ENCODE measurements at regions not wholly inside any gene's neighbourhood (a gene's known extent, or its start where the extent isn't known, plus 50 kb on each side); places are given as distances from the start of the nearest gene placed in this dataset.

- no peak overlapping the region for H3K27ac Mint-ChIP-seq
- peaks cover 15% of the 10 kb centered on the region for H3K27me3 Mint-ChIP-seq
- H3K9me3 Mint-ChIP-seq (ENCODE audit: low read depth) = no peaks in the 10 kb centered on the region
- no peaks in the 10 kb centered on the region for H3K36me3 Mint-ChIP-seq
- H3K4me1 Mint-ChIP-seq = peaks cover 33% of the 10 kb centered on the region
- H3K4me3 Mint-ChIP-seq = no peak overlapping the region
- ATAC-seq = no peak
- CTCF ChIA-PET = interaction anchor here (1.1 to 2.1 kb wide), 6 partner anchors 9 to 367 kb away, joined by 3 to 7 read pairs (median 3); no protein-coding TSS in a partner anchor
- no peak for DNase-seq
Observed at GRCh38 chr2:105573910-105574655, 170.6 kb upstream of the NCK2 start.

GRCh38 chr2:105573490-105573889 is 171.2 kb upstream of the NCK2 start:
- H3K4me3 Mint-ChIP-seq = no peak overlapping the region
- H3K27ac Mint-ChIP-seq = peak overlapping the region; percentile 22
- no peaks in the 10 kb centered on the region for H3K36me3 Mint-ChIP-seq
- ATAC-seq = peak; percentile 24
- CTCF ChIA-PET = interaction anchor here (0.7 to 2.1 kb wide), 6 partner anchors 10 to 367 kb away, joined by 3 to 5 read pairs (median 3); no protein-coding TSS in a partner anchor
- peaks cover 33% of the 10 kb centered on the region for H3K4me1 Mint-ChIP-seq
- H3K27me3 Mint-ChIP-seq = peaks cover 15% of the 10 kb centered on the region
- DNase-seq = no peak
- H3K9me3 Mint-ChIP-seq (ENCODE audit: low read depth) = no peaks in the 10 kb centered on the region

- peak; percentile 53 for ATAC-seq
- CTCF ChIA-PET = no interaction called here
- peaks cover 29% of the 10 kb centered on the region for H3K4me1 Mint-ChIP-seq
- H3K9me3 Mint-ChIP-seq (ENCODE audit: low read depth) = no peaks in the 10 kb centered on the region
- DNase-seq = no peak
- H3K27me3 Mint-ChIP-seq = peaks cover 25% of the 10 kb centered on the region
- H3K27ac Mint-ChIP-seq = no peak overlapping the region
- H3K36me3 Mint-ChIP-seq = no peaks in the 10 kb centered on the region
- no peak overlapping the region for H3K4me3 Mint-ChIP-seq
Observed at GRCh38 chr2:105571445-105571987, 172.7 kb upstream of the FHL2 start.

- Mint-ChIP-seq H3K4me3 (no peak overlapping the region), H3K4me1 (peaks cover 25% of the 10 kb centered on the region), H3K27me3 (peaks cover 25% of the 10 kb centered on the region), H3K27ac (no peak overlapping the region), H3K9me3 (ENCODE audit: low read depth) (no peaks in the 10 kb centered on the region), H3K36me3 (no peaks in the 10 kb centered on the region)
- no peak for DNase-seq
- CTCF ChIA-PET = no interaction called here
- ATAC-seq = no peak
Observed at GRCh38 chr2:105570757-105571156, 171.9 kb upstream of the FHL2 start.

GRCh38 chr2:105570326-105570725 is 171.5 kb upstream of the FHL2 start:
- no peak overlapping the region for H3K27ac Mint-ChIP-seq
- H3K27me3 Mint-ChIP-seq = peaks cover 25% of the 10 kb centered on the region
- H3K36me3 Mint-ChIP-seq = no peaks in the 10 kb centered on the region
- DNase-seq (no peak), ATAC-seq (no peak)
- no peak overlapping the region for H3K4me3 Mint-ChIP-seq
- CTCF ChIA-PET = no interaction called here
- H3K9me3 Mint-ChIP-seq (ENCODE audit: low read depth) = no peaks in the 10 kb centered on the region
- H3K4me1 Mint-ChIP-seq = peaks cover 21% of the 10 kb centered on the region

- DNase-seq = no peak
- CTCF ChIA-PET = no interaction called here
- no peak overlapping the region for H3K4me3 Mint-ChIP-seq
- no peaks in the 10 kb centered on the region for H3K9me3 Mint-ChIP-seq (ENCODE audit: low read depth)
- peaks cover 19% of the 10 kb centered on the region for H3K4me1 Mint-ChIP-seq
- ATAC-seq = no peak
- H3K27ac Mint-ChIP-seq = no peak overlapping the region
- H3K36me3 Mint-ChIP-seq = no peaks in the 10 kb centered on the region
- peaks cover 25% of the 10 kb centered on the region for H3K27me3 Mint-ChIP-seq
Observed at GRCh38 chr2:105569606-105570005, 170.8 kb upstream of the FHL2 start.

GRCh38 chr2:105567996-105568494 is 169.2 kb upstream of the FHL2 start:
- no peak for DNase-seq
- Mint-ChIP-seq H3K9me3 (ENCODE audit: low read depth) (no peaks in the 10 kb centered on the region), H3K4me1 (peaks cover 16% of the 10 kb centered on the region), H3K4me3 (no peak overlapping the region), H3K36me3 (no peaks in the 10 kb centered on the region), H3K27ac (no peak overlapping the region), H3K27me3 (peaks cover 25% of the 10 kb centered on the region)
- ATAC-seq = no peak
- CTCF ChIA-PET = no interaction called here

- ATAC-seq = no peak
- H3K9me3 Mint-ChIP-seq (ENCODE audit: low read depth) = no peaks in the 10 kb centered on the region
- no peaks in the 10 kb centered on the region for H3K36me3 Mint-ChIP-seq
- DNase-seq = no peak
- H3K27ac Mint-ChIP-seq = no peak overlapping the region
- CTCF ChIA-PET = interaction anchor here (0.7 kb wide), 1 partner anchor 44 kb away, joined by 3 read pairs; no protein-coding TSS in a partner anchor
- no peak overlapping the region for H3K4me3 Mint-ChIP-seq
- peaks cover 27% of the 10 kb centered on the region for H3K27me3 Mint-ChIP-seq
- H3K4me1 Mint-ChIP-seq = no peaks in the 10 kb centered on the region
Observed at GRCh38 chr2:105563000-105563719, 164.3 kb upstream of the FHL2 start.

- Mint-ChIP-seq H3K9me3 (ENCODE audit: low read depth) (no peaks in the 10 kb centered on the region), H3K27me3 (peaks cover 34% of the 10 kb centered on the region), H3K27ac (no peak overlapping the region), H3K4me1 (no peaks in the 10 kb centered on the region), H3K36me3 (no peaks in the 10 kb centered on the region), H3K4me3 (no peak overlapping the region)
- no peak for ATAC-seq
- CTCF ChIA-PET = no interaction called here
- no peak for DNase-seq
Observed at GRCh38 chr2:105561401-105561800, 162.6 kb upstream of the FHL2 start.

GRCh38 chr2:105560157-105560556 is 161.3 kb upstream of the FHL2 start:
- no peaks in the 10 kb centered on the region for H3K9me3 Mint-ChIP-seq (ENCODE audit: low read depth)
- no peak overlapping the region for H3K27ac Mint-ChIP-seq
- H3K4me3 Mint-ChIP-seq = no peak overlapping the region
- no peak for DNase-seq
- no peaks in the 10 kb centered on the region for H3K4me1 Mint-ChIP-seq
- H3K36me3 Mint-ChIP-seq = no peaks in the 10 kb centered on the region
- H3K27me3 Mint-ChIP-seq = peaks cover 41% of the 10 kb centered on the region
- ATAC-seq = no peak
- CTCF ChIA-PET = no interaction called here

- no peak for DNase-seq
- peaks cover 58% of the 10 kb centered on the region for H3K27me3 Mint-ChIP-seq
- H3K9me3 Mint-ChIP-seq (ENCODE audit: low read depth) = no peaks in the 10 kb centered on the region
- CTCF ChIA-PET = interaction anchor here (1.8 kb wide), 1 partner anchor 10 kb away, joined by 5 read pairs; no protein-coding TSS in a partner anchor
- no peaks in the 10 kb centered on the region for H3K4me1 Mint-ChIP-seq
- no peak overlapping the region for H3K4me3 Mint-ChIP-seq
- H3K27ac Mint-ChIP-seq = no peak overlapping the region
- H3K36me3 Mint-ChIP-seq = no peaks in the 10 kb centered on the region
- ATAC-seq = no peak
Observed at GRCh38 chr2:105557021-105557920, 158.4 kb upstream of the FHL2 start.

GRCh38 chr2:105556366-105556765 is 157.5 kb upstream of the FHL2 start:
- Mint-ChIP-seq H3K4me3 (no peak overlapping the region), H3K27me3 (peaks cover 62% of the 10 kb centered on the region), H3K4me1 (no peaks in the 10 kb centered on the region), H3K36me3 (no peaks in the 10 kb centered on the region), H3K27ac (no peak overlapping the region), H3K9me3 (ENCODE audit: low read depth) (no peaks in the 10 kb centered on the region)
- ATAC-seq = no peak
- DNase-seq = no peak
- CTCF ChIA-PET = interaction anchor here (1.8 kb wide), 1 partner anchor 10 kb away, joined by 5 read pairs; no protein-coding TSS in a partner anchor

GRCh38 chr2:105554235-105554634 is 155.4 kb upstream of the FHL2 start:
- H3K27me3 Mint-ChIP-seq = peaks cover 56% of the 10 kb centered on the region
- CTCF ChIA-PET = no interaction called here

More at GRCh38 chr2:105554235-105554634, 155.4 kb upstream of the FHL2 start:
- H3K4me1 Mint-ChIP-seq = no peaks in the 10 kb centered on the region
- no peaks in the 10 kb centered on the region for H3K36me3 Mint-ChIP-seq
- no peaks in the 10 kb centered on the region for H3K9me3 Mint-ChIP-seq (ENCODE audit: low read depth)
- no peak overlapping the region for H3K27ac Mint-ChIP-seq
- DNase-seq (no peak), ATAC-seq (no peak)
- no peak overlapping the region for H3K4me3 Mint-ChIP-seq
